GM12892 (cell line): ENCODE measurements at regions not wholly inside any gene's neighbourhood (a gene's known extent, or its start where the extent isn't known, plus 50 kb on each side); places are given as distances from the start of the nearest gene placed in this dataset.

Source experiments
- POLR2A ChIP-seq: IDR thresholded peaks from 2 replicates; pipeline ENCODE4 v1.6.1; 2011; ENCODE audit warnings: low read depth, low read length, control low read depth
- TAF1 ChIP-seq: IDR thresholded peaks from 2 replicates; pipeline ENCODE4 v1.6.1; 2011; ENCODE audit warnings: low read depth, mild to moderate bottlenecking, control low read depth, low read length, borderline replicate concordance

DNA sequence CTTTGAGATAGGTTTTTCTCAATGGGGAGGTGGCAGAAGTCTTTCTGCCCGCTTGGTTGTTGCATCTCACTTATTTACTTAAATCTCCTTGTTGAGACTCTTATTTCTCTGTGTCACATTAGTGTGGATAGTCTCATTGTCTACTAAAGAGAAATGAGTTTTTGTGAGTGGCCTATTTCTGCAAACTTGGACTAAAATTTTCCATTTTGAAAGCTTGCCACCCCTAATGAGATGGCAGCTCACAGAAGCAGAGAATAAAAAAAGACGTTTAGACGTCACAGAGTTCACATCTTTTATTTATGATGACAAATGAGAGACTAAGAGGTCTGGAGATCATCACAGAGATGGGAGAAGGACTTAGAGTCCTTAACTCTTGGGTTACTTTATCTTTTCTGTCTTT, 262.7 kb upstream of the PHYHIPL start:
- TF ChIP-seq TAF1 (no peak), POLR2A (no peak)
